HCT116 (cell line): ENCODE measurements at regions not wholly inside any gene's neighbourhood (a gene's known extent, or its start where the extent isn't known, plus 50 kb on each side); places are given as distances from the start of the nearest gene placed in this dataset.

Source experiments
- EGR1 ChIP-seq: IDR thresholded peaks from 2 replicates; pipeline ENCODE4 v1.6.1; 2012; ENCODE audit warnings: low read depth
- POLR2AphosphoS5 ChIP-seq: IDR thresholded peaks from 2 replicates; pipeline ENCODE4 v1.6.1; 2011; ENCODE audit warnings: mild to moderate bottlenecking, low read depth, low read length, moderate library complexity
- ZNF274 ChIP-seq: fragments of 200-500 bp; sonication (Bioruptor generic); IDR thresholded peaks from 2 replicates; pipeline ENCODE4 v1.6.1; 2014; ENCODE audit warnings: mild to moderate bottlenecking, low read depth, low read length, inconsistent platforms
- TF ChIP-seq, protein P1 (sequence below), 3 experiments: fragments of 200-600 bp in 1 of 3; sonication (generic) in 1 of 3; IDR thresholded peaks in 2 of 3; conservative IDR thresholded peaks in 1 of 3; 2 replicates each; pipeline ENCODE4 v1.5.1; 2012 to 2017; ENCODE audit warnings: low read depth in 2 of 3, low read length in 2 of 3, antibody characterized with exemption in 1 of 3, borderline replicate concordance in 1 of 3, control low read depth in 1 of 3, mild to moderate bottlenecking in 1 of 3, mixed read lengths in 1 of 3, mixed run types in 1 of 3, moderate library complexity in 1 of 3; ENCODE audit not compliant: insufficient read depth in 1 of 3

DNA sequence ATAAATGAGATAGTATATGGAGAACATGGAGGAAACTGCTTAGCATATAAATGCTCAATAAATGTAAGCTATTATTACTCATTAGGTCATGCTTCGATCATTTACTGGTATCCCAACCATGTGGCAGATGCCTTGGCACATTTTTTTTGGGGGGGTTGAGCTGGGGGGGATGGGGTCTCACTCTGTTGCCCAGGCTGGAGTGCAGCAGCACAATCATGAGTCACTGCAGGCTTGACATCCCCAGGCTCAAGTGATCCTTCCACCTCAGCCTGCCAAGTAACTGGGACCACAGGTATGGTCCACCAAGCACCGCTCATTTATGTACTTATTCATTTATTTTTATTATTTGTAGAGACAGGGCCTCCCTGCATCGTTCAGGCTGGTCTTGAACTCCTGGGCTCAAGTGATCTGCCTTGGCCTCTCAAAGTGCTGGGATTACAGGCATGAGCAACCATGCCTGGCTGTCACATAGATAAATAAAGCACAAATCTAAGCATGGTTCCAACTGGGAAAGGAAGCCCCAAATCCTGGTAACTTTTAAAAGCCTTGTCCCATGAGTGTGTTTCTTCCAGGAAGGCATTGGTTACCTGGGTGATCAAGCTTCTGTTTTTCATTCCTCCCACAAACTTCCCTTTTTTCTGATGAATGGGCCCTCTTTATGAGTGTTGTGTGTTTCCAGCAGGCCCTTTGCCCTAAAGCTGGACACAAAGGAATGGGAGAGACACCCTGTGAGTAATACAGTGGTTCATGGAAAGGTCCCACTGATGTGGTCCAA is 147.4 kb upstream of the UMPS start:
- TF ChIP-seq POLR2AphosphoS5: no peak
- TF ChIP-seq, protein P1, sequence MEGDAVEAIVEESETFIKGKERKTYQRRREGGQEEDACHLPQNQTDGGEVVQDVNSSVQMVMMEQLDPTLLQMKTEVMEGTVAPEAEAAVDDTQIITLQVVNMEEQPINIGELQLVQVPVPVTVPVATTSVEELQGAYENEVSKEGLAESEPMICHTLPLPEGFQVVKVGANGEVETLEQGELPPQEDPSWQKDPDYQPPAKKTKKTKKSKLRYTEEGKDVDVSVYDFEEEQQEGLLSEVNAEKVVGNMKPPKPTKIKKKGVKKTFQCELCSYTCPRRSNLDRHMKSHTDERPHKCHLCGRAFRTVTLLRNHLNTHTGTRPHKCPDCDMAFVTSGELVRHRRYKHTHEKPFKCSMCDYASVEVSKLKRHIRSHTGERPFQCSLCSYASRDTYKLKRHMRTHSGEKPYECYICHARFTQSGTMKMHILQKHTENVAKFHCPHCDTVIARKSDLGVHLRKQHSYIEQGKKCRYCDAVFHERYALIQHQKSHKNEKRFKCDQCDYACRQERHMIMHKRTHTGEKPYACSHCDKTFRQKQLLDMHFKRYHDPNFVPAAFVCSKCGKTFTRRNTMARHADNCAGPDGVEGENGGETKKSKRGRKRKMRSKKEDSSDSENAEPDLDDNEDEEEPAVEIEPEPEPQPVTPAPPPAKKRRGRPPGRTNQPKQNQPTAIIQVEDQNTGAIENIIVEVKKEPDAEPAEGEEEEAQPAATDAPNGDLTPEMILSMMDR (IDR thresholded peaks at IDR 0.05 in 2 of 3, conservative IDR thresholded peaks at IDR 0.05 in 1 of 3; ENCODE audit: borderline replicate concordance in 1 of 3, insufficient read depth in 1 of 3, low read depth in 2 of 3, low read length in 2 of 3): no peak
- no peak for TF ChIP-seq EGR1
- no peak for TF ChIP-seq ZNF274
